SU-DHL-6 (cell line): ENCODE measurements at regions not wholly inside any gene's neighbourhood (a gene's known extent, or its start where the extent isn't known, plus 50 kb on each side); places are given as distances from the start of the nearest gene placed in this dataset.

ENCODE experiments used
- H2AFZ ChIP-seq: fragments of 200-600 bp; sonication (generic); 2 replicates; pipeline ENCODE4 v1.6.1; 2014; ENCODE audit warnings: low read depth, mild to moderate bottlenecking, moderate library complexity, mixed read lengths, antibody characterized with exemption, low read length; ENCODE audit not compliant: severe bottlenecking
- H3F3A ChIP-seq: fragments of 200-600 bp; shearing (Covaris generic); 2 replicates; pipeline ENCODE4 v1.6.0; 2016; ENCODE audit warnings: antibody characterized with exemption, mild to moderate bottlenecking; ENCODE audit not compliant: insufficient read depth
- H3K27ac ChIP-seq: fragments of 200-600 bp; sonication (generic); 2 replicates; pipeline ENCODE4 v1.5.1; 2016; ENCODE audit warnings: low read depth, mild to moderate bottlenecking, low read length, moderate library complexity, mixed read lengths
- H3K27me3 ChIP-seq: fragments of 200-600 bp; sonication (generic), shearing (Covaris generic); 2 replicates; pipeline ENCODE4 v1.6.0; 2014; ENCODE audit warnings: mild to moderate bottlenecking, low read length
- H3K36me3 ChIP-seq: fragments of 200-600 bp; sonication (generic); 2 replicates; pipeline ENCODE4 v1.6.1; 2014; ENCODE audit warnings: mild to moderate bottlenecking, low read length, mixed read lengths
- H3K4me2 ChIP-seq: fragments of 300-600, 200-600 bp; shearing (Covaris generic), sonication (generic); 2 replicates; pipeline ENCODE4 v1.6.0; 2014; ENCODE audit warnings: low read length, low read depth, mild to moderate bottlenecking; ENCODE audit not compliant: poor library complexity, severe bottlenecking
- H3K4me3 ChIP-seq: fragments of 200-600 bp; sonication (generic); 2 replicates; pipeline ENCODE4 v1.5.1; 2014; ENCODE audit warnings: antibody characterized with exemption, low read length, mild to moderate bottlenecking, mixed read lengths; ENCODE audit not compliant: insufficient read depth, poor library complexity, severe bottlenecking
- H3K79me2 ChIP-seq: fragments of 200-600 bp; sonication (generic); 2 replicates; pipeline ENCODE4 v1.6.1; 2014; ENCODE audit warnings: mild to moderate bottlenecking, low read length, moderate library complexity; ENCODE audit not compliant: insufficient read depth
- H3K9ac ChIP-seq: fragments of 200-600 bp; sonication (generic); 2 replicates; pipeline ENCODE4 v1.7.0; 2014; ENCODE audit warnings: mild to moderate bottlenecking, low read length
- H3K9me2 ChIP-seq: fragments of 200-600 bp; sonication (generic); replicated peaks from 2 replicates; pipeline ENCODE4 v1.6.1; 2014; ENCODE audit warnings: low read length; ENCODE audit not compliant: insufficient read depth
- H3K9me3 ChIP-seq: fragments of 200-600 bp; sonication (generic); 2 replicates; pipeline ENCODE4 v1.6.1; 2014; ENCODE audit warnings: low read length, mixed read lengths; ENCODE audit not compliant: insufficient read depth
- H4K20me1 ChIP-seq: fragments of 200-600 bp; sonication (generic); 2 replicates; pipeline ENCODE4 v1.6.1; 2014; ENCODE audit warnings: low read depth, mild to moderate bottlenecking, antibody characterized with exemption, low read length, moderate library complexity, mixed read lengths
- EZH2phosphoT487 ChIP-seq: fragments of 200-600 bp; sonication (generic), shearing (Covaris generic); conservative IDR thresholded peaks from 2 replicates; pipeline ENCODE4 v1.6.1; 2018; ENCODE audit warnings: mild to moderate bottlenecking, antibody characterized with exemption, low read length, moderate library complexity, mixed read lengths
- TF ChIP-seq, protein P1 (sequence below): fragments of 200-600 bp; sonication (generic); IDR thresholded peaks from one replicate; pipeline ENCODE4 v1.5.1; 2017; ENCODE audit warnings: antibody characterized with exemption, mild to moderate bottlenecking, low read length, moderate library complexity; ENCODE audit not compliant: insufficient read depth, poor library complexity, severe bottlenecking

DNA sequence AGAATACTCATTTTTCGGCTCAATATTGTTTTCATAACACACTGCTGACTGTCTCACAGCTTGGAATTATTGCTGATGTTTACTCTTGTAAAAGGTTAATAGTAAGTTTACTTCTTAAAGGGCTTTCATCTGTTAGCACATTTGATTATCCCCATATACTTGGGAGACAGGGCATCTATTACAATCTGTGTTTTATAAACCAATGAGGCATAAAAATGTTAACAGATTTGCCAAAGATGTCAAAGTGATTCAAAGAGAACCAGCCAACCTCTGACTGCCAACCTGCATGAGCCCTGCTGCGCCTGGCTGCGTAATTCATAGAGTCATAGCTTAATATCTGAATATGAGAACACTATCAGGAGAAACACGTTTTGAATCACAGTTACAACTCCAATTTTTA is 665.6 kb downstream of the TRIML1 start:
- H3K4me3 ChIP-seq = no peak overlapping the region
- no peaks in the 10 kb centered on the region for H3K36me3 ChIP-seq
- H3K9me3 ChIP-seq = no peaks in the 10 kb centered on the region
- no peak overlapping the region for H3K27ac ChIP-seq
- no peak overlapping the region for H3K4me2 ChIP-seq
- no peak overlapping the region for H2AFZ ChIP-seq
- TF ChIP-seq EZH2phosphoT487 = no peak
- TF ChIP-seq, protein P1, sequence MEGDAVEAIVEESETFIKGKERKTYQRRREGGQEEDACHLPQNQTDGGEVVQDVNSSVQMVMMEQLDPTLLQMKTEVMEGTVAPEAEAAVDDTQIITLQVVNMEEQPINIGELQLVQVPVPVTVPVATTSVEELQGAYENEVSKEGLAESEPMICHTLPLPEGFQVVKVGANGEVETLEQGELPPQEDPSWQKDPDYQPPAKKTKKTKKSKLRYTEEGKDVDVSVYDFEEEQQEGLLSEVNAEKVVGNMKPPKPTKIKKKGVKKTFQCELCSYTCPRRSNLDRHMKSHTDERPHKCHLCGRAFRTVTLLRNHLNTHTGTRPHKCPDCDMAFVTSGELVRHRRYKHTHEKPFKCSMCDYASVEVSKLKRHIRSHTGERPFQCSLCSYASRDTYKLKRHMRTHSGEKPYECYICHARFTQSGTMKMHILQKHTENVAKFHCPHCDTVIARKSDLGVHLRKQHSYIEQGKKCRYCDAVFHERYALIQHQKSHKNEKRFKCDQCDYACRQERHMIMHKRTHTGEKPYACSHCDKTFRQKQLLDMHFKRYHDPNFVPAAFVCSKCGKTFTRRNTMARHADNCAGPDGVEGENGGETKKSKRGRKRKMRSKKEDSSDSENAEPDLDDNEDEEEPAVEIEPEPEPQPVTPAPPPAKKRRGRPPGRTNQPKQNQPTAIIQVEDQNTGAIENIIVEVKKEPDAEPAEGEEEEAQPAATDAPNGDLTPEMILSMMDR = no peak
- no peaks in the 10 kb centered on the region for H3K27me3 ChIP-seq
- no peak overlapping the region for H3K9ac ChIP-seq
- H3K9me2 ChIP-seq = no peaks in the 10 kb centered on the region
- no peaks in the 10 kb centered on the region for H4K20me1 ChIP-seq
- H3F3A ChIP-seq = no peaks in the 10 kb centered on the region
- H3K79me2 ChIP-seq = no peaks in the 10 kb centered on the region

DNA sequence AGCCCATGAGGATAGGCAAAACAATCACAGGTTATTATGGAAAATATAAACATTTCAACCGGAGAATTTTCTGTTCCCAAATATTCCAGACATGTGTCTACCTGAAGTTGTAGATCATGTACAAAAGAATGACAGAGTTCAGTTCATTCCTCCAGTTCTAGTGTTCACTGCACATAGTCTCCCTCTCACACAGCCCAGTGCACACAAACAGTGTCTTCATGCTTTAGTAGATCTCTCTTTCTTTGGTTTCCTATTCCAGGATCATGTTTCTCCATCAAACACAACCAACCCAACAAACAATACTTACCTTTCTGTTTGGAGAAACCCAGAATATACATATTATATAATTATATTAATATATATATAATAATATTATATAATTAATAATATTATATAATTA is 671.9 kb downstream of the TRIML1 start:
- no peak overlapping the region for H3K27ac ChIP-seq
- H3K36me3 ChIP-seq = no peaks in the 10 kb centered on the region
- H3K79me2 ChIP-seq = no peaks in the 10 kb centered on the region
- H2AFZ ChIP-seq = no peak overlapping the region
- H4K20me1 ChIP-seq = no peaks in the 10 kb centered on the region
- H3K4me3 ChIP-seq = no peak overlapping the region
- no peaks in the 10 kb centered on the region for H3K9me2 ChIP-seq
- no peak overlapping the region for H3K4me2 ChIP-seq
- H3K9ac ChIP-seq = no peak overlapping the region
- TF ChIP-seq, protein P1 = no peak
- TF ChIP-seq EZH2phosphoT487 = no peak
- no peaks in the 10 kb centered on the region for H3K27me3 ChIP-seq
- no peaks in the 10 kb centered on the region for H3F3A ChIP-seq
- no peaks in the 10 kb centered on the region for H3K9me3 ChIP-seq

DNA sequence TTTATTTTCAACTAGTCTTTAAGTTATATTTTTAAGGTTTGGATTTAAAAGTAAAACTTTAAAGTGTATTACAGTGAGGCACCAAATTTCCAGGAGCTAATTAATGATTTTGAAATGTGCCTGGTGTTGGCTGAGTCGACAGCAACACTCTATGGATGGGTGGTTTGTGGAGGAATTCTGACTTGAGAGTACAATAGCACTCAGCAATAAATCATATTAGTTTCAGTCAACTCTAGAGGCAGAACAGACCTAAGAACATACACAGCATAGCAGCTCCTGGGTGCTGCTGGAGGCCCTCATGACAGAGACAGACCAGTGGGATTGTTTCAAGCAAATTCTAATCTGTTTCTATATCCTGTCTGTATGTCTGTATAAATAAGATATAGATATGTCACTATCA is 673.4 kb downstream of the TRIML1 start:
- Histone ChIP-seq H3K27me3 (no peaks in the 10 kb centered on the region), H3K9ac (no peak overlapping the region), H3K36me3 (no peaks in the 10 kb centered on the region), H3K79me2 (no peaks in the 10 kb centered on the region), H4K20me1 (no peaks in the 10 kb centered on the region), H2AFZ (no peak overlapping the region), H3K9me2 (no peaks in the 10 kb centered on the region), H3K9me3 (no peaks in the 10 kb centered on the region), H3F3A (no peaks in the 10 kb centered on the region), H3K27ac (no peak overlapping the region), H3K4me2 (no peak overlapping the region), H3K4me3 (no peak overlapping the region)
- TF ChIP-seq EZH2phosphoT487 = no peak
- TF ChIP-seq, protein P1 = no peak

DNA sequence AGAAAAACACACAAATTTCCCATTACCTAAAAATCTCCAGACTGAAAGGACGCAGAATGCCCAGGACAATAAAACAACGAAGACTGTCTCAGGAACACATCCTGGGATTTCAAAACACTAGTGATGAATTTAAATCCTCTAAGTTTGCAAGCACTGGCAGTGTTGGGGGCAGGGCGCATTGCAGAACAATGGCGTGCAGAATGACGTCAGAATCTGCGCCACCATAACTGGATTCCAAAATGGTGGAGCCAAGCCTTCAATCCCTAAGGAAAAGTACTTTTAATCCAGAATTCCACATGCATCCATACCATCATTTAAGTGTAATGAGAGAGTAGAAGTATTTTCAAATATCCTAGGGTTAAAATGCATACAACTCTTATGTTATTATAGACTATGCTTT is 679.1 kb downstream of the TRIML1 start:
- Histone ChIP-seq H3K27me3 (no peaks in the 10 kb centered on the region), H4K20me1 (no peaks in the 10 kb centered on the region), H3F3A (no peaks in the 10 kb centered on the region), H3K9me3 (no peaks in the 10 kb centered on the region), H3K4me3 (no peak overlapping the region), H3K4me2 (no peak overlapping the region), H3K36me3 (no peaks in the 10 kb centered on the region), H3K79me2 (no peaks in the 10 kb centered on the region), H3K27ac (no peak overlapping the region), H3K9ac (no peak overlapping the region), H3K9me2 (no peaks in the 10 kb centered on the region), H2AFZ (no peak overlapping the region)
- no peak for TF ChIP-seq EZH2phosphoT487
- TF ChIP-seq, protein P1 = no peak
